Ovary (tissue), 3 donors: ENCODE measurements at regions not wholly inside any gene's neighbourhood (a gene's known extent, or its start where the extent isn't known, plus 50 kb on each side); places are given as distances from the start of the nearest gene placed in this dataset.

Experiments used
- EP300 ChIP-seq: sonication (generic); formaldehyde crosslinking; IDR thresholded peaks from one replicate; pipeline ENCODE4 v1.6.1; 2017; ENCODE audit warnings: antibody characterized with exemption
- POLR2A ChIP-seq: fragments of 450-650 bp; IDR thresholded peaks from one replicate; pipeline ENCODE4 v1.6.1; 2017; ENCODE audit warnings: antibody characterized with exemption, mild to moderate bottlenecking, moderate library complexity
- TF ChIP-seq, protein P1 (sequence below), 3 donors: fragments of 450-650 bp in 2 of 3; fragments of 200-600 bp in 1 of 3; IDR thresholded peaks; one replicate each; pipeline versions ENCODE4 v1.5.1 to v1.8.0; 2016 to 2022; ENCODE audit warnings: antibody characterized with exemption in 3 of 3, mild to moderate bottlenecking in 1 of 3
- donor health status: DM: no; HTN: no; CAD: no.

DNA sequence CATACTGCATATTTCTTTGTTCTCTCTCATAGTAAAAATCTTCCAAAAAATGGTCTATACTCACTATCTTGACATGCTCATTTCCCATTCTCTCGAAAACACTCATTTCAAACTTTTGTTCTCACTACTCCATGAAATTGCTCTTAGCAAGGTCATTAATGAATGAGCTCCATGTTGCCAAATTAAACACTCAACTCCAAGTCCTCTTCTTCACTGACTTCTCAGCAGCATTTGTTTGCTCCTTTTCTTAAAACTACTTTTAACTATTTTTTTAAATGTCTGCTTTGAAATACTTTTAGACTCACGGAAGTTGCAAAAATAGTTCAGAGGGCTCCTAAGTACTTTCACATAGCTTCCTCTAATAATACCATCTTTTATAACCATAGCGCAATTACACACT is 274.0 kb upstream of the PREP start:
- TF ChIP-seq, protein P1, sequence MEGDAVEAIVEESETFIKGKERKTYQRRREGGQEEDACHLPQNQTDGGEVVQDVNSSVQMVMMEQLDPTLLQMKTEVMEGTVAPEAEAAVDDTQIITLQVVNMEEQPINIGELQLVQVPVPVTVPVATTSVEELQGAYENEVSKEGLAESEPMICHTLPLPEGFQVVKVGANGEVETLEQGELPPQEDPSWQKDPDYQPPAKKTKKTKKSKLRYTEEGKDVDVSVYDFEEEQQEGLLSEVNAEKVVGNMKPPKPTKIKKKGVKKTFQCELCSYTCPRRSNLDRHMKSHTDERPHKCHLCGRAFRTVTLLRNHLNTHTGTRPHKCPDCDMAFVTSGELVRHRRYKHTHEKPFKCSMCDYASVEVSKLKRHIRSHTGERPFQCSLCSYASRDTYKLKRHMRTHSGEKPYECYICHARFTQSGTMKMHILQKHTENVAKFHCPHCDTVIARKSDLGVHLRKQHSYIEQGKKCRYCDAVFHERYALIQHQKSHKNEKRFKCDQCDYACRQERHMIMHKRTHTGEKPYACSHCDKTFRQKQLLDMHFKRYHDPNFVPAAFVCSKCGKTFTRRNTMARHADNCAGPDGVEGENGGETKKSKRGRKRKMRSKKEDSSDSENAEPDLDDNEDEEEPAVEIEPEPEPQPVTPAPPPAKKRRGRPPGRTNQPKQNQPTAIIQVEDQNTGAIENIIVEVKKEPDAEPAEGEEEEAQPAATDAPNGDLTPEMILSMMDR (IDR thresholded peaks at IDR 0.05) = no peak
- TF ChIP-seq POLR2A = no peak
- TF ChIP-seq EP300 = no peak
